Panc1 (cell line): ENCODE measurements at regions not wholly inside any gene's neighbourhood (a gene's known extent, or its start where the extent isn't known, plus 50 kb on each side); places are given as distances from the start of the nearest gene placed in this dataset.

Source experiments
- ATAC-seq: fragments of 200-7000 bp; cut with Tn5 transposase; 2 replicates; pipeline ENCODE4 v1.9.1; 2020; ENCODE audit warnings: mild to moderate bottlenecking, moderate library complexity
- BruUV-seq: library from RNA; stranded (reverse); fragments of 400-500 nt; replicated peaks from 2 replicates; lab custom pipeline; 2021; lab: Mats Ljungman, UMichigan
- CTCF ChIA-PET: fragments of 300-600 bp; sonication (Branson Sonifier 250); formaldehyde crosslinking; loops from one replicate; lab custom pipeline; 2022; ENCODE audit warnings: antibody characterized with exemption; lab: Charles Lee
- POLR2A ChIA-PET: fragments of 300-600 bp; sonication (Branson Sonifier 250); formaldehyde crosslinking; loops from one replicate; lab custom pipeline; 2022; ENCODE audit warnings: antibody characterized with exemption; lab: Charles Lee
- DNase-seq: peaks from one replicate; pipeline ENCODE4 v3.0.0-alpha.2; 2010; ENCODE audit warnings: low read depth, low spot score
- H3K27ac ChIP-seq: 2 replicates; pipeline ENCODE4 v1.5.1; 2011; ENCODE audit warnings: mild to moderate bottlenecking, low read length, inconsistent platforms
- H3K27me3 ChIP-seq: fragments of 200-500 bp; sonication (Bioruptor generic); 2 replicates; pipeline ENCODE4 v1.6.0; 2014; ENCODE audit warnings: low read length, inconsistent platforms; ENCODE audit not compliant: control insufficient read depth, insufficient read depth
- H3K36me3 ChIP-seq: fragments of 200-500 bp; sonication (Bioruptor generic); 2 replicates; pipeline ENCODE4 v1.5.1; 2014; ENCODE audit warnings: inconsistent platforms, mild to moderate bottlenecking, low read length, moderate library complexity; ENCODE audit not compliant: control insufficient read depth, insufficient read depth
- H3K4me1 ChIP-seq: 2 replicates; pipeline ENCODE4 v1.5.1; 2011; ENCODE audit warnings: inconsistent platforms, mild to moderate bottlenecking, low read length, moderate library complexity; ENCODE audit not compliant: control insufficient read depth, insufficient read depth
- H3K4me3 ChIP-seq, 2 experiments: 2 replicates each; pipeline ENCODE4 v1.5.1; 2011 to 2012; ENCODE audit warnings: low read depth in 2 of 2, low read length in 2 of 2, mild to moderate bottlenecking in 2 of 2, inconsistent platforms in 1 of 2, moderate library complexity in 1 of 2
- H3K9me3 ChIP-seq: fragments of 200-500 bp; sonication (Bioruptor generic); 2 replicates; pipeline ENCODE4 v1.5.1; 2014; ENCODE audit warnings: low read depth, mild to moderate bottlenecking, inconsistent platforms, low read length, moderate library complexity; ENCODE audit not compliant: control insufficient read depth, insufficient read depth
- POLR2AphosphoS5 ChIP-seq: IDR thresholded peaks from 2 replicates; pipeline ENCODE4 v1.6.1; 2012; ENCODE audit warnings: mild to moderate bottlenecking, low read depth, low read length, moderate library complexity
- SIN3A ChIP-seq: IDR thresholded peaks from 2 replicates; pipeline ENCODE4 v1.6.1; 2012; ENCODE audit warnings: low read depth, mild to moderate bottlenecking, low read length, moderate library complexity, borderline replicate concordance; ENCODE audit not compliant: insufficient read depth
- TCF7L2 ChIP-seq: IDR thresholded peaks from 2 replicates; pipeline ENCODE4 v1.6.1; 2011; ENCODE audit warnings: mild to moderate bottlenecking, low read depth, low read length, inconsistent platforms
- in situ Hi-C: cut with HindIII; loops from 2 replicates; pipeline ENCODE4 v1.10.0; 2016; ENCODE audit warnings: low sequenced_read_pairs, low pct_unique_long_range_greater_than_20kb
- intact Hi-C: fragments of 100-400 bp; cut with micrococcal nuclease; formaldehyde crosslinking; loops from one replicate; pipeline ENCODE4 v1.10.0; 2022; ENCODE audit not compliant: unreplicated experiment
- TF ChIP-seq, protein P1 (sequence below): fragments of 450-650 bp; IDR thresholded peaks from 2 replicates; pipeline ENCODE4 v1.5.1; 2017; ENCODE audit warnings: mild to moderate bottlenecking
- TF ChIP-seq, protein P2 (sequence below), 2 experiments: IDR thresholded peaks; 2 replicates each; pipeline ENCODE4 v1.6.1; 2011 to 2012; ENCODE audit warnings: low read depth in 2 of 2, control low read depth in 1 of 2, low read length in 1 of 2, mild to moderate bottlenecking in 1 of 2, moderate library complexity in 1 of 2; ENCODE audit not compliant: insufficient read depth in 1 of 2

GRCh38 chr2:223439786-223440185 lies 162.4 kb downstream of the SCG2 start:
- Histone ChIP-seq H3K4me3 (no peak overlapping the region), H3K9me3 (no peaks in the 10 kb centered on the region), H3K4me1 (no peaks in the 10 kb centered on the region), H3K36me3 (no peaks in the 10 kb centered on the region), H3K27ac (no peak overlapping the region), H3K27me3 (no peaks in the 10 kb centered on the region)
- TF ChIP-seq POLR2AphosphoS5, result no peak
- intact Hi-C loops (no loop called here), in situ Hi-C loops (no loop called here)
- DNase-seq, result no peak
- ChIA-PET POLR2A (no interaction called here), CTCF (no interaction called here)
- no TSS peak for BruUV-seq
- ATAC-seq, result no peak

DNA sequence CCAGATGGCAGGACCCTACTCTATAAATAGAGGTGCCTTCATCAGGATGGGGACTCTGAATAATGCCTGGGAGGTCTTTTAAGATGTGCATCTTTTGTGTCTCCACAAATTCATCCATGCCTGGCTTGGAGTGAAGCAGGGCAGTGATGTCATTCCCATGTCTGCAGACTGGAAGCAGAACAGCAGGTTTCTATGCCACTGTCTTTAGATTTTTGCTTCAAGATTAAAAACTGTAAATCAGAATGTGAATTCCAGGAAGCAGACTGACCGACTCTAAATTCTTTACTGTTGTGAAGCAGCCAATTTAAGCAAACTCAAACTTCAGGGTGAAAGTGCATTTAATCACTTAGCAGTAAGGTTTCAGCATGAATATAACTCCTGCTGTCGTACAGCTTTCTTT lies 159.3 kb downstream of the SCG2 start:
- ChIA-PET CTCF (no interaction called here), POLR2A (no interaction called here)
- Histone ChIP-seq H3K4me3 (no peak overlapping the region), H3K9me3 (no peaks in the 10 kb centered on the region; the same call in 1 of the 2 replicates), H3K27me3 (no peaks in the 10 kb centered on the region), H3K36me3 (no peaks in the 10 kb centered on the region), H3K27ac (no peak overlapping the region), H3K4me1 (no peaks in the 10 kb centered on the region)
- no peak for DNase-seq
- TF ChIP-seq, protein P1, sequence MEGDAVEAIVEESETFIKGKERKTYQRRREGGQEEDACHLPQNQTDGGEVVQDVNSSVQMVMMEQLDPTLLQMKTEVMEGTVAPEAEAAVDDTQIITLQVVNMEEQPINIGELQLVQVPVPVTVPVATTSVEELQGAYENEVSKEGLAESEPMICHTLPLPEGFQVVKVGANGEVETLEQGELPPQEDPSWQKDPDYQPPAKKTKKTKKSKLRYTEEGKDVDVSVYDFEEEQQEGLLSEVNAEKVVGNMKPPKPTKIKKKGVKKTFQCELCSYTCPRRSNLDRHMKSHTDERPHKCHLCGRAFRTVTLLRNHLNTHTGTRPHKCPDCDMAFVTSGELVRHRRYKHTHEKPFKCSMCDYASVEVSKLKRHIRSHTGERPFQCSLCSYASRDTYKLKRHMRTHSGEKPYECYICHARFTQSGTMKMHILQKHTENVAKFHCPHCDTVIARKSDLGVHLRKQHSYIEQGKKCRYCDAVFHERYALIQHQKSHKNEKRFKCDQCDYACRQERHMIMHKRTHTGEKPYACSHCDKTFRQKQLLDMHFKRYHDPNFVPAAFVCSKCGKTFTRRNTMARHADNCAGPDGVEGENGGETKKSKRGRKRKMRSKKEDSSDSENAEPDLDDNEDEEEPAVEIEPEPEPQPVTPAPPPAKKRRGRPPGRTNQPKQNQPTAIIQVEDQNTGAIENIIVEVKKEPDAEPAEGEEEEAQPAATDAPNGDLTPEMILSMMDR, result no peak
- TF ChIP-seq, protein P2, sequence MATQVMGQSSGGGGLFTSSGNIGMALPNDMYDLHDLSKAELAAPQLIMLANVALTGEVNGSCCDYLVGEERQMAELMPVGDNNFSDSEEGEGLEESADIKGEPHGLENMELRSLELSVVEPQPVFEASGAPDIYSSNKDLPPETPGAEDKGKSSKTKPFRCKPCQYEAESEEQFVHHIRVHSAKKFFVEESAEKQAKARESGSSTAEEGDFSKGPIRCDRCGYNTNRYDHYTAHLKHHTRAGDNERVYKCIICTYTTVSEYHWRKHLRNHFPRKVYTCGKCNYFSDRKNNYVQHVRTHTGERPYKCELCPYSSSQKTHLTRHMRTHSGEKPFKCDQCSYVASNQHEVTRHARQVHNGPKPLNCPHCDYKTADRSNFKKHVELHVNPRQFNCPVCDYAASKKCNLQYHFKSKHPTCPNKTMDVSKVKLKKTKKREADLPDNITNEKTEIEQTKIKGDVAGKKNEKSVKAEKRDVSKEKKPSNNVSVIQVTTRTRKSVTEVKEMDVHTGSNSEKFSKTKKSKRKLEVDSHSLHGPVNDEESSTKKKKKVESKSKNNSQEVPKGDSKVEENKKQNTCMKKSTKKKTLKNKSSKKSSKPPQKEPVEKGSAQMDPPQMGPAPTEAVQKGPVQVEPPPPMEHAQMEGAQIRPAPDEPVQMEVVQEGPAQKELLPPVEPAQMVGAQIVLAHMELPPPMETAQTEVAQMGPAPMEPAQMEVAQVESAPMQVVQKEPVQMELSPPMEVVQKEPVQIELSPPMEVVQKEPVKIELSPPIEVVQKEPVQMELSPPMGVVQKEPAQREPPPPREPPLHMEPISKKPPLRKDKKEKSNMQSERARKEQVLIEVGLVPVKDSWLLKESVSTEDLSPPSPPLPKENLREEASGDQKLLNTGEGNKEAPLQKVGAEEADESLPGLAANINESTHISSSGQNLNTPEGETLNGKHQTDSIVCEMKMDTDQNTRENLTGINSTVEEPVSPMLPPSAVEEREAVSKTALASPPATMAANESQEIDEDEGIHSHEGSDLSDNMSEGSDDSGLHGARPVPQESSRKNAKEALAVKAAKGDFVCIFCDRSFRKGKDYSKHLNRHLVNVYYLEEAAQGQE (IDR thresholded peaks at IDR 0.05; ENCODE audit: insufficient read depth in 1 of 2, low read depth in 2 of 2, low read length in 1 of 2), result no peak
- TF ChIP-seq POLR2AphosphoS5 (no peak), SIN3A (no peak), TCF7L2 (no peak)
- ATAC-seq, result no peak
- in situ Hi-C loops, result no loop called here
- intact Hi-C loops, result no loop called here
- BruUV-seq, result no TSS peak

GRCh38 chr2:223450246-223450645 lies 151.9 kb downstream of the SCG2 start:
- in situ Hi-C loops (no loop called here), intact Hi-C loops (no loop called here)
- Histone ChIP-seq H3K36me3 (no peaks in the 10 kb centered on the region), H3K4me1 (no peaks in the 10 kb centered on the region), H3K27ac (no peak overlapping the region), H3K9me3 (peaks cover 14% of the 10 kb centered on the region; the same call in 1 of the 2 replicates), H3K4me3 (no peak overlapping the region), H3K27me3 (no peaks in the 10 kb centered on the region)
- DNase-seq (no peak), ATAC-seq (no peak)
- CTCF ChIA-PET, result no interaction called here
- TF ChIP-seq POLR2AphosphoS5 (no peak), TCF7L2 (no peak), SIN3A (no peak)
- TF ChIP-seq, protein P1, result no peak
- TF ChIP-seq, protein P2 (IDR thresholded peaks at IDR 0.05; ENCODE audit: insufficient read depth in 1 of 2, low read depth in 2 of 2, low read length in 1 of 2), result no peak
- BruUV-seq, result no TSS peak
- POLR2A ChIA-PET, result interaction anchor here (0.7 kb wide), 1 partner anchor 125 kb away, joined by 11 read pairs; no protein-coding TSS in a partner anchor
